ENCODE measurements at regions not wholly inside any gene's neighbourhood (a gene's known extent, or its start where the extent isn't known, plus 50 kb on each side); places are given as distances from the start of the nearest gene placed in this dataset.
"Not testable (repeated sequence)": the region's sequence is repeated elsewhere in the genome, so short reads cannot be mapped to it uniquely, and the experiment has no call there.

GRCh38 chr2:210861038-210861665 lies 304.8 kb downstream of the CPS1 start:
- DNase-seq: no peak

DNA sequence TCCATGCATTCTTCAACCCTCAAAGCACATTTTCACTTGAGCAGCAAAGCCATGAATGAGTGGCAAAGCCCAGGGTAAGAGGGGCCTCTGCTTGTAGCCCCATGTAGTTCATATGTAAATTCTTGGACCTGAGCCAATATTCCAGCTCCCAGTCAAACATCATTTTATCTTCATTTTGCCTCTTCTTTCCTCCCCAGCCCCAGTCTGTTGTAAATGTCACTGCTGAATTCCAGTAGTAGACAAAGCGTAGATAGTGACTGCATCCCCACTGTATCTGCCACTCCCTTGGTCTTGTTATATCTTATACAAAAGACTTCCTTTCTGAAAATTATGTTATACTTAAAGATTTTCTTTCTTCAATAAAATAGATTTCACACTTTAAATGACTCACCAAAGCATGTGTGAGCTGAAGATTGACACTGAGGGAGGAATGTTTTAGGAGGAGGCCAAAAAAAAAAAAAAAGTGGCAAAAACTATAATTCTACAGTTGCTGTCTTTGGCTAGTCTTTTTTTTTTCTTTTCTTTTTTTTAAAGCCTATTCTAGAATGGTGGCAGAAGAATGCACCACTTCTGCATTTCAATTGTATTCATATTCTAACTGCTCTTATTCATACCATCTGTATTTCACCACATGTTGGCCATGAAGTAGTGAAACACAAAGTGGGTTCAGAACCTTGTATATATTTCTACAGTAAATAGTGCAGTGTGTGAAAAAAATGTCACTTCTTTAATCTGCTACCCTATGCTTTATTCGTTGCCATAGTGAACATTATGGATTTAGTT lies 306.1 kb downstream of the CPS1 start:
- DNase-seq: no peak

DNA sequence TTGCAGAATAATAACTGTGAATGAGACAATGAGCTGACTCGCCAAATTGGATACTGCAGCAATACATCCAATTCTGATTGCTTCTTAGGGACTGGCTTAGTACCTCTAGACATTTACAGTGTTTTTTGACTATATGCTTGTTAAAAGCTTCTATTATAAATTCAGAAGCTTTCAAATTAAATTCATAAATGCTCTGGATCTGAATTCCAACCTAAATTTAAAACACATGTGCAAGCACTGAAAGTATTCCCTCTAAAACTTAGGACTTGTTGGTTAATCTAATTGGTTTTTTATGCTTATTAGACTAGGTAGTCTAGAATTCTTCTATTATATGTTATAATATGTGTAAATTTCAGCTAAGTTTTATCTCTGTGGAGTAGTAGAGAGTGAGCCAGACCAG lies 306.9 kb downstream of the CPS1 start:
- DNase-seq: no peak

- not testable (repeated sequence) for DNase-seq
These were observed 315.2 kb downstream of the CPS1 start for GRCh38 chr2:210871566-210871965.

DNA sequence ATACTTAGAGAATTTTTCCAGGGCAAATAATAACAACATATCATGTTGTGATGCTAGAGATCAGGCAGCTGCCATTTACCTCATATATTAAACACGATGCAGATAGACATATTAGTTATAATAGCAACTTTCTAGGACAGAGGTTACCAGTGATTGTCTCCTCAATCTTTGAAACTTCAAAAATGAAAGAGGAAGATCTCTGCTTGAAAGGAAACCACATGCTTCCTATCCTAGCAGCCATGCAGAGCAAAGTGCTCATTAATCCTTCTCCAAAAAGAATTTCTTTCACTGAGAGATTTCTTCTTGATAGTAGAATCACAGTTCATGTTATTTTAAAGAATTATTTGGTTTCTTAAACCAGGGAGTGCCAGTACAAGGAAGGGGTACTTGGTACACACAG lies 317.2 kb downstream of the CPS1 start:
- no peak for DNase-seq

DNA sequence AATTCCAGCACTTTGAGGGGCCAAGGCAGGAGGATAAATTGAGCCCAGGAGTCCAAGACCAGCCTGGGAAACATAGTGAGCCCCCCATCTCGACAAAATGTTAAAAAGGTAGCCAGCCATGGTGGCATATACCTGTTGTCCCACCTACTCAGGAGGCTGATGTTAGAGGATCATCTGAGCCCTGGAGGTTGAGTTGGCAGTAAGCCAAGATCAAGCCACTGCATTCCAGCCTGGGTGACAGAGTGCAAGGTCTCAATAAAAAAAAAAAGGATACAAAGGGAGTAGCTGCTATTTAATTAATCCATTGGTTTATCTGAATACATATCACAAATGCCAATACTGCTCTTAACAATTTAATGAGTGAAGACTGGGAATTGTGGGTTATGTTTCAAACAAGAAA lies 327.8 kb downstream of the CPS1 start:
- no peak for DNase-seq

DNA sequence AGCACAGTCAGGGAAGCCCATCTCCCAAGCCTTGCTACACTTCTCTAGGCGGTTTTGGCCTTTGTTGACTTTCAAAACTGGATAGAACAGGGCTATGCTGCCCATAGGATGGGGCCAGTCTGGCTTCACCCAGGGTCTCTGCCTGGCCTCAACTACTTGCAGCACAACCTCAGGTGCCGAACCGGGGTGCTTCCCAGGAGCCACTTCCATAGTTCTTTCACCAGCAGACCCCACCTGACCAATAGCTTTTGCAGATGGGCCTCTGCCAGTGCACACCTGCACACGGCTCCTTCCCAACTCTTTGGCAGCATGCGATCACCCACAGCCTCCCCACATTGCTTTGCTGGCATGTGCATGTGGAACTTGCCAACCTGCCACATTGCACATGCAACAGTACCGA lies 331.6 kb downstream of the CPS1 start:
- DNase-seq: no peak

GRCh38 chr2:210895132-210895531 lies 338.7 kb downstream of the CPS1 start:
- DNase-seq: no peak

DNA sequence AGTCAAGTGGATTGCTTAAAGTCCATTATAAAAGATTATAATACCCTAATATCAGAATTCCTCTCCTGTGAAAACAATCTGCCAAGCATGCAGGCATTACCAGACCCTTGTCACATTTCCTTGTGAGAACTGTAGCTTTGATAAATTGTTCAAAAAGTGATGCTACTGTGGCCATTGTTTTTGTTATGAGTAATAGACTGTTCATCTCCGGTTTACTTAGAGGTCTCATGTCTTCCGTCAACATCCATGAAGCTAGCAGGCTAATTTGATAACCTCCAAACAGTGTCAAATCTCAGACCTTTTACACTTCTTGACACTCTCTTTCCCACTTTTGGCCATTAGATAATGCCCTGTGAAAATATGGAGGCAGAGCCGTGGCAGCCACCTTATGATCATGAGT lies 342.7 kb downstream of the CPS1 start:
- DNase-seq: no peak

- DNase-seq: no peak
These were observed 344.9 kb downstream of the CPS1 start for GRCh38 chr2:210901326-210901725.

DNA sequence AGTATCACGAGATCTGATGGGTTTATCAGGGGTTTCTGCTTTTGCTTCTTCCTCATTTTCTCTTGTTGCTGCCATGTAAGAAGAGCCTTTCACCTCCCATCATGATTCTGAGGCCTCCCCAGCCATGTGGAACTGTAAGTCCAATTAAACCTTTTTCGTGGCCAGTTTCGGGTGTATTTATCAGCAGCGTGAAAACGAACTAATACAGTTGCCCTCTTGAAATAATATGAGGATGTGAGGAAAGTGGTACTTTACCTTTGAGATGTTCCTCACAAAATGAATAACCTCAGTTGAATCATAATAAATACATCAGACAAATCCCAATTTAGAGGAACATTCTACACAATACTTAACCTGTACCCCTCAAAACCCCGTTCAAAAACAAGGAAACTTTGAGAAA lies 356.4 kb downstream of the CPS1 start:
- no peak for DNase-seq

GRCh38 chr2:210913461-210913860 lies 357.1 kb downstream of the CPS1 start:
- no peak for DNase-seq

DNA sequence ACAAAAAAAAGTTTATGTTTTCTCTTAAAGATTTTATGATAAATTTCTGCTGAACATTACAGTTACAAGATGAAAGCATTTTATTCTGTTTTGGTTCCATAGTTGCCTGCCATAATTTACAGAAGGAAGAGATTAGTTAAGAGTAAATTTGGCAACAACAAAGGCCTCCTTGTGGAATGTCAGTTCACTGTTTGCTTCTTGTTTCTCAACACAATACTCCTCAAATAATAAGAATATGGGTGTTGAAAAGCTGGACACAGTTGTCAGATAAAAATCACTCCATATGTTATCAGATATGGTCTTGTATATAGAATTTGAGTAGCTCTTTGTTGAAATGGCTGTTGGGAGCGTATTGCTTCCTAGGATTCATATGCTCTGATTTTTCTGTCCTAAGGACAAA lies 359.5 kb downstream of the CPS1 start:
- DNase-seq: no peak

- no peak for DNase-seq
These were observed 361.1 kb downstream of the CPS1 start for GRCh38 chr2:210917465-210917864.

DNA sequence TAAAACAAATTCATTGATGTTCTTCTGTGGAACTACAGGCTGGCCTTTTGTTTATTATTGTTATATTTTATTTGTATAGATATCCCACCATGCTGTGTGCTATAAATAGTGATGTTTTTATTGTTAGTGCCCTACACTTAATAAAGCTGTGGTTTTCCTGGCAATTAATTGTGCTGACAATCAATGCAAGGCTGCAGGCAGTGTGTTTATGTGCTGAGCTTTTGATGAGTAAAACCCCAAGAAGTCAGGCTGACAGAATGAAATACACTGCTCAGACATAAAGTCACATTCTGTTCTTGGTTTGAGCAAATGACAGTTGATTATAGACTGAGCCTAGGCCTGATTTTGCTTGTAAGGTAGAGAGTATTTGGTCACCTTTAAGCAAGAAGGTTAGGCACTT lies 362.7 kb downstream of the CPS1 start:
- no peak for DNase-seq

GRCh38 chr2:210922419-210922818 lies 366.0 kb downstream of the CPS1 start:
- DNase-seq: no peak

- DNase-seq: no peak
These were observed 372.3 kb downstream of the CPS1 start for GRCh38 chr2:210928714-210929113.

DNA sequence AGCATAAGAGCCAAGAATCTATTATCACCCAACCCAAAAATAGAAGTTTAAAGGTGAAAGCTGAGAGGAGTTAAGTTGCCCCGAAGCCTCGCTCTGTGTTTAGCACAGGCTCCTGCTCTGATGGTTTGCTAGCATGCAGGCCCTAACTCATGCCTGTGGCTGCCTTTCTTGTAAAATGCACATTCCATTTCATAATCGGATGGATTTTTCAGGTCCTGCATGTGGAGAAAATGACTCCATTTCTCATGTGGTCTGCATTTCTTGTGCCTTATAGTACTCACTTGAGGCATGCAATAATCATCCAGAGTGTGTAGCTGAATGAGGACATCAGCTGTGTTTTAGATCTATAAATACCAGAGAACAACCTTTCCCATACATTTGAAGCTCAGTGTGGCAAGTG lies 381.8 kb downstream of the CPS1 start:
- DNase-seq: no peak

DNA sequence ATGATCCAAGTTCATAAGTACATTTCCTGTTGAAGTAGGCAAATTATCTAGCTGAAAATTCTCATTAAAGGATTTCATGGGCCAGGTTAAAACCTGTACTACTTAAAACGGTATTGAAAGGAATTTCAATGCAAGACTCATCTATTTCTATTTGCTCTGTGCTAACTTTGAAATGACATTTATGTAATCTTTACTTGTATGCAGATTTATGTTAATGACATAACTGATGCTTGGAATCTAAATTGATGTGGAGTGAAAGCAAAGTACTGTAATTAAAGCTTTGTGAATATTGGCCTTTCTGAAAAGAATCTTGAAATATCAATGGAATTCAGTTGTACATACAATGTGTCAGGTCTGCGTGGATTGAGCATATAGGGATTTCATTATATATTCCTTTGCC lies 390.0 kb downstream of the CPS1 start:
- DNase-seq: no peak

DNA sequence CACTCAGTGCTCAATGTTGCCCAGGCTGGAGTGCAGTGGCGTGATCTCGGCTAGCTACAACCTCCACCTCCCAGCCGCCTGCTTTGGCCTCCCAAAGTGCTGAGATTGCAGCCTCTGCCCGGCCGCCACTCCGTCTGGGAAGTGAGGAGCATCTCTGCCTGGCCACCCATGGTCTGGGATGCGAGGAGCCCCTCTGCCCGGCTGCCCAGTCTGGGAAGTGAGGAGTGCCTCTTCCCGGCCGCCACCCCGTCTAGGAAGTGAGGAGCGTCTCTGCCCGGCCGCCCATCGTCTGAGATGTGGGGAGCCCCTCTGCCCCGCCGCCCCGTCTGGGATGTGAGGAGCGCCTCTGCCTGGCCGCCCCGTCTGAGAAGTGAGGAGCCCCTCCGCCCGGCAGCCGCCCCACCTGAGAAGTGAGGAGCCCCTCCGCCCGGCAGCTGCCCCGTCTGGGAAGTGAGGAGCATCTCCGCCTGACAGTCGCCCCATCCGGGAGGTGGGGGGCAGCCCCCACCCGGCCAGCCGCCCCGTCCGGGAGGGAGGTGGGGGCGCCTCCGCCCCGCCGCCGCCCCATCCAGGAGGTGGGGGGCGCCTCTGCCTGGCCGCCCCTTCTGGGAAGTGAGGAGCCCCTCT lies 394.1 kb downstream of the CPS1 start:
- DNase-seq: not testable (repeated sequence)

GRCh38 chr2:210954386-210954907 lies 398.0 kb downstream of the CPS1 start:
- DNase-seq: no peak

DNA sequence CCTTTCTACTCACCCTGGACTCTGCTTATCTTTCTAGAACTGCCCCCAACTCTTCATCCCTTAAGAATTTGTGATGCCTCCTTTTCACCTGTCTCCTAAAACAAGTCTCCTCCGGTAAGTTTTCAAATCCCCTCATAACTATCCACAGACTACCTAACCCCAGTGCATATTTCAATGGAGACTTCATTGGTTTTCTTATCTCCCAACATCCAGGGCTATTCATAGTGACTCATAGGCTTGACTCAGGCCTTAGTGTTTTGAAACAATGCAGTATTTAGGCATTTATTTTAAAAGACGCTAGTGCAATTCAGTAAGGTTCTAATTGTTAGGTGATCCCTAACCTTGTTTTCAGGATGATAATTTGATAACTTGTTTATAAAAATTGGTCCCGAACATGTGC lies 399.2 kb downstream of the CPS1 start:
- no peak for DNase-seq

DNA sequence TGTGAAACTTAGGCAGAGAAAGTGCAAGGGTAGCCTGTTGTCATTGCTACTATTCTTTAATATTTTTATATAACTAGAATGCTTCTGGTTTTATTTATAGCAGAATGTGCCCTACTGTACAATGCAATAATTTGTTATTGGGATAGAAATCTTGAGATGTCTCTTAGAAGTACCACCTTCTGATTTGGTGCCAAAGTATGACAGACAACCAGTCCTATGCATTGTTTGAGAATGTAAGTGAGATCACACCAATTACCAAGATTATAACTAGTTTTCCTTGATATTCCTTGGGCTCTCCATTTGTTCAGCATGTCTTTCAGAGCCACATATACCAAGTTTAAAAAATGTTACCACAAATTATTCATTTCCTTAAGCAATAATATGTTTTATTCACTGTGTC lies 399.7 kb downstream of the CPS1 start:
- no peak for DNase-seq

GRCh38 chr2:210961249-210961648 lies 404.9 kb downstream of the CPS1 start:
- no peak for DNase-seq

All from activated CD4-positive, alpha-beta T cell treated with anti-CD3 and anti-CD28 coated beads, Interleukin-2, amount 50 U/mL, for 16 hours (primary cell).